K562 (cell line): ENCODE measurements at regions not wholly inside any gene's neighbourhood (a gene's known extent, or its start where the extent isn't known, plus 50 kb on each side); places are given as distances from the start of the nearest gene placed in this dataset.

Experiments
- ATAC-seq: fragments of 200-7000 bp; cut with Tn5 transposase; 3 replicates; pipeline ENCODE4 v1.9.1; 2020; ENCODE audit warnings: moderate library complexity
- BruUV-seq: library from RNA; stranded (reverse); fragments of 400-500 nt; replicated peaks from 2 replicates; lab custom pipeline; 2021; lab: Mats Ljungman, UMichigan
- CTCF ChIA-PET: fragments of 300-600 bp; formaldehyde crosslinking; extraction: SDS; loops from one replicate; lab custom pipeline; 2021; ENCODE audit warnings: low intra/inter-chr PET ratio; lab: Yijun Ruan, JAX
- POLR2A ChIA-PET: fragments of 300-600, 350-650 bp; sonication (Branson Sonifier 250); formaldehyde crosslinking; extraction: SDS; loops from one replicate; lab custom pipeline; 2021; ENCODE audit warnings: antibody characterized with exemption, inconsistent platforms; lab: Yijun Ruan, JAX
- DNase-seq, 4 experiments: peaks; one replicate each; pipeline versions ENCODE4 v3.0.0 to v3.0.0-alpha.2; 2011 to 2018; ENCODE audit warnings: low spot score in 3 of 4, mixed read lengths in 3 of 4; ENCODE audit errors: extremely low read depth in 1 of 4
- FAIRE-seq: peaks from 2 replicates; lab custom pipeline; 2011; peaks lifted over from hg19 to GRCh38; lab: Jason Lieb, UNC
- H2AFZ ChIP-seq: 2 replicates; pipeline ENCODE4 v1.6.0; 2011; ENCODE audit warnings: low read depth, low read length, control low read depth, inconsistent platforms
- H3K27ac ChIP-seq: fragments of 200-600 bp; 3 replicates; pipeline ENCODE4 v1.8.0; 2011; ENCODE audit warnings: low read depth, mild to moderate bottlenecking, control low read depth, inconsistent platforms, low read length, moderate library complexity, mixed read lengths; ENCODE audit errors: extremely low read depth
- H3K27me3 ChIP-seq, 2 experiments: fragments of 300-600 bp in 1 of 2; 2 replicates in 1 of 2; 3 replicates in 1 of 2; pipeline versions ENCODE4 v1.6.0 to v1.8.0; 2011; ENCODE audit warnings: inconsistent platforms in 2 of 2, low read length in 2 of 2, mild to moderate bottlenecking in 1 of 2, mixed read lengths in 1 of 2, moderate library complexity in 1 of 2; ENCODE audit not compliant: control insufficient read depth in 2 of 2, insufficient read depth in 2 of 2
- H3K36me3 ChIP-seq: fragments of 300-600 bp; 3 replicates; pipeline ENCODE4 v1.8.0; 2011; ENCODE audit warnings: mild to moderate bottlenecking, low read length, inconsistent platforms; ENCODE audit not compliant: control insufficient read depth, insufficient read depth
- H3K4me1 ChIP-seq, 2 experiments: fragments of 200-600 bp in 1 of 2; replicated peaks in 1 of 2; 2 replicates in 1 of 2; 3 replicates in 1 of 2; pipeline versions ENCODE4 v1.5.1 to v1.8.0; 2011; ENCODE audit warnings: inconsistent platforms in 2 of 2, low read length in 2 of 2, mild to moderate bottlenecking in 1 of 2, mixed read lengths in 1 of 2, moderate library complexity in 1 of 2; ENCODE audit not compliant: control insufficient read depth in 2 of 2, insufficient read depth in 2 of 2
- H3K4me2 ChIP-seq: 2 replicates; pipeline ENCODE4 v1.6.1; 2011; ENCODE audit warnings: low read length, control low read depth, inconsistent platforms, mixed read lengths; ENCODE audit not compliant: insufficient read depth
- H3K4me3 ChIP-seq: fragments of 200-600 bp; sonication (generic), shearing (Covaris generic); 2 replicates; pipeline ENCODE4 v1.5.1; 2016; ENCODE audit warnings: control low read depth, inconsistent platforms
- H3K79me2 ChIP-seq: fragments of 200-600 bp; 3 replicates; pipeline ENCODE4 v1.8.0; 2011; ENCODE audit warnings: low read length, inconsistent platforms; ENCODE audit not compliant: control insufficient read depth, insufficient read depth
- H3K9ac ChIP-seq, 2 experiments: 2 replicates each; pipeline versions ENCODE4 v1.6.0 to v1.6.1; 2011; ENCODE audit warnings: low read depth in 2 of 2, low read length in 2 of 2, control low read depth in 1 of 2, inconsistent platforms in 1 of 2, mild to moderate bottlenecking in 1 of 2, mixed read lengths in 1 of 2; ENCODE audit not compliant: insufficient read depth in 1 of 2
- H3K9me1 ChIP-seq: one replicate; pipeline ENCODE4 v1.6.0; 2011; ENCODE audit warnings: inconsistent platforms, mild to moderate bottlenecking, low read length, moderate library complexity; ENCODE audit not compliant: control insufficient read depth, insufficient read depth
- H3K9me3 ChIP-seq: replicated peaks from 2 replicates; pipeline ENCODE4 v1.5.1; 2011; ENCODE audit warnings: low read depth, low read length, inconsistent platforms; ENCODE audit not compliant: control insufficient read depth, insufficient read depth
- H4K20me1 ChIP-seq: replicated peaks from 2 replicates; pipeline ENCODE4 v1.6.1; 2011; ENCODE audit warnings: low read length, inconsistent platforms, mixed read lengths; ENCODE audit not compliant: control insufficient read depth, insufficient read depth
- HDAC2 ChIP-seq: fragments of 450-650 bp; IDR thresholded peaks from 2 replicates; pipeline ENCODE4 v1.6.1; 2016; ENCODE audit warnings: mild to moderate bottlenecking
- MAFK ChIP-seq: IDR thresholded peaks from 2 replicates; pipeline ENCODE4 v1.6.1; 2011; ENCODE audit warnings: low read length, improper control_type of control experiment
- WGBS: fragments of 100-300 bp; shearing (Covaris generic); methylation state at CpG from one replicate; pipeline ENCODE4 v1.1.6; 2016; ENCODE audit warnings: low coverage, mixed read lengths; ENCODE audit not compliant: insufficient coverage; ENCODE audit errors: missing lambda C conversion rate; 5-methylcytosine and 5-hydroxymethylcytosine counted together
- in situ Hi-C: fragments of 300-500 bp; cut with MboI; formaldehyde crosslinking; loops from 4 replicates; pipeline ENCODE4 v1.15.0; 2018; ENCODE audit warnings: inconsistent platforms, mixed read lengths
- intact Hi-C: fragments of 100-400 bp; cut with micrococcal nuclease; formaldehyde crosslinking; loops from 2 replicates; pipeline ENCODE4 v1.14.2; 2022
- TF ChIP-seq, protein P1 (sequence below): fragments of 200-600 bp; sonication (generic); IDR thresholded peaks from one replicate; pipeline ENCODE4 v1.6.1; 2012; ENCODE audit warnings: mild to moderate bottlenecking, low read depth, low read length, inconsistent platforms

DNA sequence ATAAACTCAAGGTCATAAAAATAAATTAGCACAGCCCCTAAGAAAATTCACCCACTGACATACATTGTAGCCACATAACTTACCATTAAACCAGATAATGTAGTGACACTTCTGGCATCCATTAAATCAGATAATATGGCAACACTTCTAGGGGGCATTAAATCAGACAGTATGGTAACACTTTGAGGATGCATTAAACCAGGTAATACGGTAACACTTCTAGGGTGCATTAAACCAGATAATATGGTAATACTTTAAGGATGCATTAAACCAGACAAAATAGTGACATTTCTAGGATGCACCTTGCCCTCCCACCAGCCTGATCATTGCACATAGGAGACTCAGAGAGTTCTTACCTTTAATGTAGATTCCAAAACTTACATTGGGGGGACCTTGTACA lies 1220.5 kb upstream of the TMEM132C start:
- WGBS = 64% methylated on average over 1 of the region's 1 CpG
- ATAC-seq = peak; percentile 63
- BruUV-seq = no TSS peak
- TF ChIP-seq HDAC2 (no peak), MAFK (peak; percentile 63)
- TF ChIP-seq, protein P1, sequence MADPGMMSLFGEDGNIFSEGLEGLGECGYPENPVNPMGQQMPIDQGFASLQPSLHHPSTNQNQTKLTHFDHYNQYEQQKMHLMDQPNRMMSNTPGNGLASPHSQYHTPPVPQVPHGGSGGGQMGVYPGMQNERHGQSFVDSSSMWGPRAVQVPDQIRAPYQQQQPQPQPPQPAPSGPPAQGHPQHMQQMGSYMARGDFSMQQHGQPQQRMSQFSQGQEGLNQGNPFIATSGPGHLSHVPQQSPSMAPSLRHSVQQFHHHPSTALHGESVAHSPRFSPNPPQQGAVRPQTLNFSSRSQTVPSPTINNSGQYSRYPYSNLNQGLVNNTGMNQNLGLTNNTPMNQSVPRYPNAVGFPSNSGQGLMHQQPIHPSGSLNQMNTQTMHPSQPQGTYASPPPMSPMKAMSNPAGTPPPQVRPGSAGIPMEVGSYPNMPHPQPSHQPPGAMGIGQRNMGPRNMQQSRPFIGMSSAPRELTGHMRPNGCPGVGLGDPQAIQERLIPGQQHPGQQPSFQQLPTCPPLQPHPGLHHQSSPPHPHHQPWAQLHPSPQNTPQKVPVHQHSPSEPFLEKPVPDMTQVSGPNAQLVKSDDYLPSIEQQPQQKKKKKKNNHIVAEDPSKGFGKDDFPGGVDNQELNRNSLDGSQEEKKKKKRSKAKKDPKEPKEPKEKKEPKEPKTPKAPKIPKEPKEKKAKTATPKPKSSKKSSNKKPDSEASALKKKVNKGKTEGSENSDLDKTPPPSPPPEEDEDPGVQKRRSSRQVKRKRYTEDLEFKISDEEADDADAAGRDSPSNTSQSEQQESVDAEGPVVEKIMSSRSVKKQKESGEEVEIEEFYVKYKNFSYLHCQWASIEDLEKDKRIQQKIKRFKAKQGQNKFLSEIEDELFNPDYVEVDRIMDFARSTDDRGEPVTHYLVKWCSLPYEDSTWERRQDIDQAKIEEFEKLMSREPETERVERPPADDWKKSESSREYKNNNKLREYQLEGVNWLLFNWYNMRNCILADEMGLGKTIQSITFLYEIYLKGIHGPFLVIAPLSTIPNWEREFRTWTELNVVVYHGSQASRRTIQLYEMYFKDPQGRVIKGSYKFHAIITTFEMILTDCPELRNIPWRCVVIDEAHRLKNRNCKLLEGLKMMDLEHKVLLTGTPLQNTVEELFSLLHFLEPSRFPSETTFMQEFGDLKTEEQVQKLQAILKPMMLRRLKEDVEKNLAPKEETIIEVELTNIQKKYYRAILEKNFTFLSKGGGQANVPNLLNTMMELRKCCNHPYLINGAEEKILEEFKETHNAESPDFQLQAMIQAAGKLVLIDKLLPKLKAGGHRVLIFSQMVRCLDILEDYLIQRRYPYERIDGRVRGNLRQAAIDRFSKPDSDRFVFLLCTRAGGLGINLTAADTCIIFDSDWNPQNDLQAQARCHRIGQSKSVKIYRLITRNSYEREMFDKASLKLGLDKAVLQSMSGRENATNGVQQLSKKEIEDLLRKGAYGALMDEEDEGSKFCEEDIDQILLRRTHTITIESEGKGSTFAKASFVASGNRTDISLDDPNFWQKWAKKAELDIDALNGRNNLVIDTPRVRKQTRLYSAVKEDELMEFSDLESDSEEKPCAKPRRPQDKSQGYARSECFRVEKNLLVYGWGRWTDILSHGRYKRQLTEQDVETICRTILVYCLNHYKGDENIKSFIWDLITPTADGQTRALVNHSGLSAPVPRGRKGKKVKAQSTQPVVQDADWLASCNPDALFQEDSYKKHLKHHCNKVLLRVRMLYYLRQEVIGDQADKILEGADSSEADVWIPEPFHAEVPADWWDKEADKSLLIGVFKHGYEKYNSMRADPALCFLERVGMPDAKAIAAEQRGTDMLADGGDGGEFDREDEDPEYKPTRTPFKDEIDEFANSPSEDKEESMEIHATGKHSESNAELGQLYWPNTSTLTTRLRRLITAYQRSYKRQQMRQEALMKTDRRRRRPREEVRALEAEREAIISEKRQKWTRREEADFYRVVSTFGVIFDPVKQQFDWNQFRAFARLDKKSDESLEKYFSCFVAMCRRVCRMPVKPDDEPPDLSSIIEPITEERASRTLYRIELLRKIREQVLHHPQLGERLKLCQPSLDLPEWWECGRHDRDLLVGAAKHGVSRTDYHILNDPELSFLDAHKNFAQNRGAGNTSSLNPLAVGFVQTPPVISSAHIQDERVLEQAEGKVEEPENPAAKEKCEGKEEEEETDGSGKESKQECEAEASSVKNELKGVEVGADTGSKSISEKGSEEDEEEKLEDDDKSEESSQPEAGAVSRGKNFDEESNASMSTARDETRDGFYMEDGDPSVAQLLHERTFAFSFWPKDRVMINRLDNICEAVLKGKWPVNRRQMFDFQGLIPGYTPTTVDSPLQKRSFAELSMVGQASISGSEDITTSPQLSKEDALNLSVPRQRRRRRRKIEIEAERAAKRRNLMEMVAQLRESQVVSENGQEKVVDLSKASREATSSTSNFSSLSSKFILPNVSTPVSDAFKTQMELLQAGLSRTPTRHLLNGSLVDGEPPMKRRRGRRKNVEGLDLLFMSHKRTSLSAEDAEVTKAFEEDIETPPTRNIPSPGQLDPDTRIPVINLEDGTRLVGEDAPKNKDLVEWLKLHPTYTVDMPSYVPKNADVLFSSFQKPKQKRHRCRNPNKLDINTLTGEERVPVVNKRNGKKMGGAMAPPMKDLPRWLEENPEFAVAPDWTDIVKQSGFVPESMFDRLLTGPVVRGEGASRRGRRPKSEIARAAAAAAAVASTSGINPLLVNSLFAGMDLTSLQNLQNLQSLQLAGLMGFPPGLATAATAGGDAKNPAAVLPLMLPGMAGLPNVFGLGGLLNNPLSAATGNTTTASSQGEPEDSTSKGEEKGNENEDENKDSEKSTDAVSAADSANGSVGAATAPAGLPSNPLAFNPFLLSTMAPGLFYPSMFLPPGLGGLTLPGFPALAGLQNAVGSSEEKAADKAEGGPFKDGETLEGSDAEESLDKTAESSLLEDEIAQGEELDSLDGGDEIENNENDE = peak; percentile 97

More for the DNA sequence above, 1220.5 kb upstream of the TMEM132C start:
- POLR2A ChIA-PET = no interaction called here
- FAIRE-seq (peak; percentile 32), DNase-seq (no peak)
- intact Hi-C loops (no loop called here), in situ Hi-C loops (no loop called here)
- no peaks in the 10 kb centered on the region for H3K27me3 ChIP-seq
- no peaks in the 10 kb centered on the region for H3K9me1 ChIP-seq
- CTCF ChIA-PET = interaction anchor here (0.5 to 0.6 kb wide), 2 partner anchors 204 to 317 kb away, joined by 3 read pairs; no protein-coding TSS in a partner anchor
- no peak overlapping the region for H3K4me3 ChIP-seq
- H3K79me2 ChIP-seq = no peaks in the 10 kb centered on the region
- H3K9me3 ChIP-seq = no peaks in the 10 kb centered on the region
- no peak overlapping the region for H2AFZ ChIP-seq
- H3K9ac ChIP-seq = no peak overlapping the region
- H3K36me3 ChIP-seq = peaks cover 4% of the 10 kb centered on the region; the same call in 1 of the 3 replicates
- H3K4me2 ChIP-seq = no peak overlapping the region
- no peaks in the 10 kb centered on the region; a peak in 1 of 5 replicates for H3K4me1 ChIP-seq
- no peak overlapping the region for H3K27ac ChIP-seq
- H4K20me1 ChIP-seq = no peaks in the 10 kb centered on the region
